Astrocyte (in vitro differentiated cells and primary cell): ENCODE measurements at regions not wholly inside any gene's neighbourhood (a gene's known extent, or its start where the extent isn't known, plus 50 kb on each side); places are given as distances from the start of the nearest gene placed in this dataset.

Experiments used
- CTCF ChIP-seq: IDR thresholded peaks from 2 replicates; pipeline ENCODE4 v1.5.1; 2011; ENCODE audit warnings: low read depth, mild to moderate bottlenecking, inconsistent platforms, low read length, moderate library complexity; ENCODE audit not compliant: insufficient read depth
- EZH2 ChIP-seq: IDR thresholded peaks from 2 replicates; pipeline ENCODE4 v1.6.1; 2012; ENCODE audit warnings: mild to moderate bottlenecking, low read length, inconsistent platforms; ENCODE audit not compliant: insufficient read depth

GRCh38 chr12:28878629-28879028, 270.4 kb upstream of the FAR2 start:
- no peak for TF ChIP-seq CTCF
- no peak for TF ChIP-seq EZH2
